H9 (cell line): ENCODE measurements at regions not wholly inside any gene's neighbourhood (a gene's known extent, or its start where the extent isn't known, plus 50 kb on each side); places are given as distances from the start of the nearest gene placed in this dataset.

Source experiments
- DNase-seq: peaks from one replicate; pipeline ENCODE4 v3.0.0-alpha.2; 2017
- H2AFZ ChIP-seq: one replicate; pipeline ENCODE4 v1.6.1; 2013; ENCODE audit warnings: mild to moderate bottlenecking, low read length, control low read depth, moderate library complexity
- H2AK5ac ChIP-seq: 2 replicates; pipeline ENCODE4 v1.6.1; 2013; ENCODE audit warnings: low read length, control low read depth, mixed read lengths; ENCODE audit not compliant: insufficient read length
- H2BK120ac ChIP-seq: one replicate; pipeline ENCODE4 v1.6.1; 2013; ENCODE audit warnings: low read depth, mild to moderate bottlenecking, low read length, control low read depth, inconsistent platforms; ENCODE audit not compliant: poor library complexity, severe bottlenecking
- H2BK12ac ChIP-seq: 2 replicates; pipeline ENCODE4 v1.6.1; 2013; ENCODE audit warnings: low read length, control low read depth, mixed read lengths, low read depth; ENCODE audit not compliant: insufficient read length
- H2BK15ac ChIP-seq: 2 replicates; pipeline ENCODE4 v1.6.1; 2013; ENCODE audit warnings: low read depth, low read length, control low read depth
- H2BK20ac ChIP-seq: one replicate; pipeline ENCODE4 v1.6.1; 2013; ENCODE audit warnings: low read depth, mild to moderate bottlenecking, low read length, control low read depth, inconsistent platforms; ENCODE audit not compliant: poor library complexity, severe bottlenecking
- H2BK5ac ChIP-seq: 2 replicates; pipeline ENCODE4 v1.6.1; 2013; ENCODE audit warnings: low read length, control low read depth, mixed read lengths; ENCODE audit not compliant: insufficient read length
- H3K14ac ChIP-seq: 2 replicates; pipeline ENCODE4 v1.6.1; 2013; ENCODE audit warnings: low read length, control low read depth; ENCODE audit not compliant: insufficient read depth
- H3K18ac ChIP-seq: 2 replicates; pipeline ENCODE4 v1.6.1; 2013; ENCODE audit warnings: low read depth, mild to moderate bottlenecking, mixed read lengths, low read length, control low read depth; ENCODE audit not compliant: insufficient read length
- H3K23ac ChIP-seq: 2 replicates; pipeline ENCODE4 v1.6.1; 2013; ENCODE audit warnings: low read length, control low read depth, mixed read lengths, low read depth; ENCODE audit not compliant: insufficient read length
- H3K23me2 ChIP-seq: 2 replicates; pipeline ENCODE4 v1.6.1; 2013; ENCODE audit warnings: low read depth, mild to moderate bottlenecking, mixed read lengths, low read length, control low read depth; ENCODE audit not compliant: insufficient read length, poor library complexity, severe bottlenecking
- H3K27ac ChIP-seq: 2 replicates; pipeline ENCODE4 v1.5.1; 2013; ENCODE audit warnings: low read length, control low read depth, mixed read lengths, low read depth; ENCODE audit not compliant: insufficient read length
- H3K27me3 ChIP-seq: 2 replicates; pipeline ENCODE4 v1.6.1; 2013; ENCODE audit warnings: low read length, control low read depth, inconsistent platforms; ENCODE audit not compliant: insufficient read depth
- H3K4ac ChIP-seq: 2 replicates; pipeline ENCODE4 v1.6.1; 2013; ENCODE audit warnings: low read depth, mild to moderate bottlenecking, control low read depth, inconsistent platforms, low read length, moderate library complexity
- H3K4me1 ChIP-seq: 2 replicates; pipeline ENCODE4 v1.6.1; 2013; ENCODE audit warnings: low read length, control low read depth, inconsistent platforms; ENCODE audit not compliant: insufficient read depth
- H3K4me2 ChIP-seq: 2 replicates; pipeline ENCODE4 v1.6.1; 2013; ENCODE audit warnings: low read length, control low read depth, mixed read lengths; ENCODE audit not compliant: insufficient read length, insufficient read depth
- H3K56ac ChIP-seq: 2 replicates; pipeline ENCODE4 v1.6.1; 2013; ENCODE audit warnings: low read depth, mild to moderate bottlenecking, mixed read lengths, low read length, control low read depth; ENCODE audit not compliant: insufficient read length
- H3K79me1 ChIP-seq: 2 replicates; pipeline ENCODE4 v1.6.1; 2013; ENCODE audit warnings: low read depth, mild to moderate bottlenecking, moderate library complexity, low read length, control low read depth, inconsistent platforms; ENCODE audit not compliant: insufficient read depth, poor library complexity, severe bottlenecking
- H3K79me2 ChIP-seq: 2 replicates; pipeline ENCODE4 v1.6.1; 2013; ENCODE audit warnings: low read length, control low read depth, inconsistent platforms; ENCODE audit not compliant: insufficient read depth
- H3K9ac ChIP-seq: 2 replicates; pipeline ENCODE4 v1.6.1; 2013; ENCODE audit warnings: low read length, control low read depth, mixed read lengths; ENCODE audit not compliant: insufficient read length; ENCODE audit errors: extremely low read depth
- H3K9me3 ChIP-seq: one replicate; pipeline ENCODE4 v1.6.1; 2013; ENCODE audit warnings: low read depth, low read length, inconsistent platforms; ENCODE audit not compliant: control insufficient read depth
- H3T11ph ChIP-seq: one replicate; pipeline ENCODE4 v1.6.1; 2013; ENCODE audit warnings: mild to moderate bottlenecking, low read length, control low read depth, inconsistent platforms
- H4K20me1 ChIP-seq: one replicate; pipeline ENCODE4 v1.6.1; 2013; ENCODE audit not compliant: control insufficient read depth, insufficient read length, insufficient read depth
- H4K5ac ChIP-seq: 2 replicates; pipeline ENCODE4 v1.6.1; 2013; ENCODE audit warnings: low read depth, mild to moderate bottlenecking, mixed read lengths, low read length, control low read depth; ENCODE audit not compliant: insufficient read length
- H4K8ac ChIP-seq: replicated peaks from 2 replicates; pipeline ENCODE4 v1.6.1; 2013; ENCODE audit warnings: low read length, control low read depth, mixed read lengths, low read depth; ENCODE audit not compliant: insufficient read length
- H4K91ac ChIP-seq: 2 replicates; pipeline ENCODE4 v1.6.1; 2013; ENCODE audit warnings: low read depth, mild to moderate bottlenecking, moderate library complexity, mixed read lengths, low read length, control low read depth; ENCODE audit not compliant: insufficient read length
- H3K27ac Mint-ChIP-seq, 3 experiments: 2 replicates in 2 of 3; 3 replicates in 1 of 3; pipeline ENCODE4 v1.8.0; 2020 to 2021; ENCODE audit warnings: mixed read lengths in 3 of 3, mild to moderate bottlenecking in 1 of 3, moderate library complexity in 1 of 3
- H3K27me3 Mint-ChIP-seq: 2 replicates; pipeline ENCODE4 v1.8.0; 2021; ENCODE audit warnings: low read depth, mild to moderate bottlenecking, moderate library complexity, mixed read lengths
- H3K36me3 Mint-ChIP-seq, 3 experiments: 2 replicates in 2 of 3; 3 replicates in 1 of 3; pipeline ENCODE4 v1.8.0; 2020 to 2021; ENCODE audit warnings: low read depth in 3 of 3, mixed read lengths in 3 of 3; ENCODE audit not compliant: insufficient read depth in 1 of 3
- H3K4me1 Mint-ChIP-seq, 2 experiments: 2 replicates each; pipeline ENCODE4 v1.8.0; 2020; ENCODE audit warnings: mixed read lengths in 2 of 2
- H3K4me3 Mint-ChIP-seq, 2 experiments: 2 replicates in 1 of 2; 3 replicates in 1 of 2; pipeline ENCODE4 v1.8.0; 2020 to 2021; ENCODE audit warnings: mild to moderate bottlenecking in 2 of 2, mixed read lengths in 2 of 2, moderate library complexity in 1 of 2
- H3K9me3 Mint-ChIP-seq, 2 experiments: 2 replicates in 1 of 2; 3 replicates in 1 of 2; pipeline ENCODE4 v1.8.0; 2020; ENCODE audit warnings: mild to moderate bottlenecking in 2 of 2, mixed read lengths in 2 of 2, moderate library complexity in 1 of 2
- WGBS: extraction: QIAGEN DNeasy Blood & Tissue Kit; methylation state at CpG from one replicate; pipeline ENCODE4 v1.1.7; 2013; ENCODE audit warnings: missing lambda C conversion rate, low lambda C conversion rate, mixed read lengths; ENCODE audit not compliant: insufficient read length; ENCODE audit errors: extremely low coverage; 5-methylcytosine and 5-hydroxymethylcytosine counted together
- TF ChIP-seq, protein P1 (sequence below): fragments of 200-600 bp; sonication (generic); conservative IDR thresholded peaks from 3 replicates; pipeline ENCODE4 v1.8.0; 2021; ENCODE audit warnings: antibody characterized with exemption, mild to moderate bottlenecking

DNA sequence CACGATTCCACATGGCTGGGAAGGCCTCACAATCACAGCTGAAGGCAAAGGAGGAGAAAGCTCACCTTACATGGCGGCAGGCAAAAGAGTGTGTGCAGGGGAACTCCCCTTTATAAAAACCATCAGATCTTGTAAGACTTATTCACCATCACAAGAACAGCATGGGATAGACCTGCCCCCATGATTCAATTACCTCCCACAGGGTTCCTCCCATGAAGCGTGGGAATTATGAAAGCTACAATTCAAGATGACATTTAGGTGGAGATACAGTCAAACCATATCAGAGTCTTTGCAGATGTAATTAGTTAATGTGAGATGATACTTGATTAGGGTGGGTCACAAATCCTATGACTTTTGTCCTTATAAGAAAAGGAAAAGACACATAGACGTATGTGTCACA, 688.9 kb downstream of the GBE1 start:
- no peaks in the 10 kb centered on the region for H3K4me1 ChIP-seq
- no peak overlapping the region for H2AK5ac ChIP-seq
- DNase-seq, result no peak
- Mint-ChIP-seq H3K27me3 (no peaks in the 10 kb centered on the region), H3K4me1 (no peaks in the 10 kb centered on the region), H3K4me3 (no peak overlapping the region), H3K36me3 (peaks cover 11 to 24% (median 11%) of the 10 kb centered on the region in 3 experiments), H3K9me3 (peaks cover 25 to 30% of the 10 kb centered on the region in 2 experiments), H3K27ac (no peak overlapping the region)
- H3K14ac ChIP-seq, result no peak overlapping the region
- no peak overlapping the region for H2BK12ac ChIP-seq
- no peak overlapping the region for H3K27ac ChIP-seq
- H3T11ph ChIP-seq, result no peak overlapping the region
- no peak overlapping the region for H4K8ac ChIP-seq
- H2BK120ac ChIP-seq, result no peak overlapping the region
- H3K79me2 ChIP-seq, result no peaks in the 10 kb centered on the region
- H2BK5ac ChIP-seq, result no peak overlapping the region
- no peak overlapping the region for H3K9ac ChIP-seq
- H3K4ac ChIP-seq, result no peak overlapping the region
- no peak overlapping the region for H2BK15ac ChIP-seq
- H2AFZ ChIP-seq, result no peak overlapping the region
- no peak overlapping the region for H4K5ac ChIP-seq
- H4K91ac ChIP-seq, result no peak overlapping the region
- H3K27me3 ChIP-seq, result no peaks in the 10 kb centered on the region
- H3K23me2 ChIP-seq, result no peaks in the 10 kb centered on the region
- H3K9me3 ChIP-seq, result no peaks in the 10 kb centered on the region
- no peak overlapping the region for H3K18ac ChIP-seq
- WGBS, result no CpG with 5 or more reads among the region's 4 CpGs
- no peak overlapping the region for H3K56ac ChIP-seq
- H2BK20ac ChIP-seq, result no peak overlapping the region
- no peak overlapping the region for H3K4me2 ChIP-seq
- H3K79me1 ChIP-seq, result no peaks in the 10 kb centered on the region
- TF ChIP-seq, protein P1, sequence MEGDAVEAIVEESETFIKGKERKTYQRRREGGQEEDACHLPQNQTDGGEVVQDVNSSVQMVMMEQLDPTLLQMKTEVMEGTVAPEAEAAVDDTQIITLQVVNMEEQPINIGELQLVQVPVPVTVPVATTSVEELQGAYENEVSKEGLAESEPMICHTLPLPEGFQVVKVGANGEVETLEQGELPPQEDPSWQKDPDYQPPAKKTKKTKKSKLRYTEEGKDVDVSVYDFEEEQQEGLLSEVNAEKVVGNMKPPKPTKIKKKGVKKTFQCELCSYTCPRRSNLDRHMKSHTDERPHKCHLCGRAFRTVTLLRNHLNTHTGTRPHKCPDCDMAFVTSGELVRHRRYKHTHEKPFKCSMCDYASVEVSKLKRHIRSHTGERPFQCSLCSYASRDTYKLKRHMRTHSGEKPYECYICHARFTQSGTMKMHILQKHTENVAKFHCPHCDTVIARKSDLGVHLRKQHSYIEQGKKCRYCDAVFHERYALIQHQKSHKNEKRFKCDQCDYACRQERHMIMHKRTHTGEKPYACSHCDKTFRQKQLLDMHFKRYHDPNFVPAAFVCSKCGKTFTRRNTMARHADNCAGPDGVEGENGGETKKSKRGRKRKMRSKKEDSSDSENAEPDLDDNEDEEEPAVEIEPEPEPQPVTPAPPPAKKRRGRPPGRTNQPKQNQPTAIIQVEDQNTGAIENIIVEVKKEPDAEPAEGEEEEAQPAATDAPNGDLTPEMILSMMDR, result no peak
- H4K20me1 ChIP-seq, result no peaks in the 10 kb centered on the region
- H3K23ac ChIP-seq, result no peak overlapping the region
